H1 (cell line): ENCODE measurements at regions not wholly inside any gene's neighbourhood (a gene's known extent, or its start where the extent isn't known, plus 50 kb on each side); places are given as distances from the start of the nearest gene placed in this dataset.

ENCODE experiments used
- CTCF ChIA-PET: fragments of 300-600 bp; sonication (Branson Sonifier 250); formaldehyde crosslinking; loops from one replicate; lab custom pipeline; 2021; ENCODE audit not compliant: partially characterized antibody; lab: Charles Lee
- POLR2A ChIA-PET: fragments of 300-600 bp; sonication (Branson Sonifier 250); formaldehyde crosslinking; loops from one replicate; lab custom pipeline; 2021; ENCODE audit warnings: inconsistent platforms; ENCODE audit not compliant: partially characterized antibody; lab: Charles Lee
- DNase-seq, 2 experiments: peaks; one replicate each; pipeline versions ENCODE4 v3.0.0 to v3.0.0-alpha.2; 2010 to 2022; ENCODE audit warnings: low spot score in 2 of 2, low read depth in 1 of 2, mixed read lengths in 1 of 2
- FAIRE-seq: peaks from 2 replicates; lab custom pipeline; 2011; peaks lifted over from hg19 to GRCh38; lab: Jason Lieb, UNC
- H2AFZ ChIP-seq: 2 replicates; pipeline ENCODE4 v1.8.1; 2012; ENCODE audit warnings: low read length, inconsistent platforms
- H2AK5ac ChIP-seq: 2 replicates; pipeline ENCODE4 v1.6.1; 2013; ENCODE audit warnings: low read depth, low read length
- H2BK120ac ChIP-seq: replicated peaks from 2 replicates; pipeline ENCODE3; 2013; ENCODE audit warnings: low read depth, low read length, inconsistent platforms
- H2BK12ac ChIP-seq: 2 replicates; pipeline ENCODE4 v1.6.1; 2013; ENCODE audit warnings: low read depth, low read length
- H2BK15ac ChIP-seq: 2 replicates; pipeline ENCODE4 v1.6.1; 2013; ENCODE audit warnings: low read length
- H2BK20ac ChIP-seq: 2 replicates; pipeline ENCODE4 v1.6.1; 2013; ENCODE audit warnings: low read length
- H2BK5ac ChIP-seq: 2 replicates; pipeline ENCODE4 v1.6.1; 2013; ENCODE audit warnings: low read depth, low read length
- H3K14ac ChIP-seq: 2 replicates; pipeline ENCODE4 v1.6.1; 2013; ENCODE audit warnings: inconsistent platforms; ENCODE audit not compliant: insufficient read length
- H3K18ac ChIP-seq: 2 replicates; pipeline ENCODE4 v1.6.1; 2013; ENCODE audit warnings: low read length; ENCODE audit errors: extremely low read depth
- H3K23ac ChIP-seq: 2 replicates; pipeline ENCODE4 v1.6.1; 2013; ENCODE audit warnings: inconsistent platforms; ENCODE audit not compliant: insufficient read length
- H3K23me2 ChIP-seq: 2 replicates; pipeline ENCODE4 v1.6.1; 2013; ENCODE audit warnings: low read depth, low read length
- H3K27ac ChIP-seq: 2 replicates; pipeline ENCODE4 v1.6.1; 2011; ENCODE audit warnings: low read depth, low read length, inconsistent platforms
- H3K27me3 ChIP-seq, 4 experiments: replicated peaks in 1 of 4; 1 replicate in 1 of 4; 2 replicates in 3 of 4; pipeline versions ENCODE4 v1.6.1 to v1.8.1; 2011 to 2013; ENCODE audit warnings: low read length in 3 of 4, mild to moderate bottlenecking in 3 of 4, inconsistent platforms in 2 of 4, mixed read lengths in 2 of 4, moderate library complexity in 1 of 4; ENCODE audit not compliant: control insufficient read depth in 3 of 4, insufficient read depth in 3 of 4; ENCODE audit errors: extremely low read depth in 1 of 4
- H3K36me3 ChIP-seq, 4 experiments: 2 replicates each; pipeline versions ENCODE4 v1.6.1 to v1.8.1; 2011 to 2013; ENCODE audit warnings: mild to moderate bottlenecking in 4 of 4, low read length in 3 of 4, moderate library complexity in 2 of 4, control low read depth in 1 of 4, inconsistent platforms in 1 of 4; ENCODE audit not compliant: insufficient read depth in 4 of 4, control insufficient read depth in 2 of 4
- H3K4ac ChIP-seq: replicated peaks from 2 replicates; pipeline ENCODE3; 2013; ENCODE audit warnings: low read length, low read depth, mixed read lengths, inconsistent platforms; ENCODE audit not compliant: insufficient read length
- H3K4me1 ChIP-seq, 4 experiments: replicated peaks in 1 of 4; 1 replicate in 1 of 4; 2 replicates in 3 of 4; pipeline versions ENCODE4 v1.6.1 to v1.8.1; 2011 to 2013; ENCODE audit warnings: low read length in 3 of 4, inconsistent platforms in 2 of 4, mixed read lengths in 1 of 4; ENCODE audit not compliant: insufficient read depth in 4 of 4, control insufficient read depth in 3 of 4
- H3K4me2 ChIP-seq, 2 experiments: 2 replicates each; pipeline versions ENCODE4 v1.6.1 to v1.8.1; 2011 to 2013; ENCODE audit warnings: low read depth in 2 of 2, low read length in 2 of 2, control low read depth in 1 of 2, inconsistent platforms in 1 of 2, mild to moderate bottlenecking in 1 of 2; ENCODE audit not compliant: insufficient read depth in 1 of 2
- H3K4me3 ChIP-seq, 4 experiments: fragments of 200-600, 300-600 bp in 1 of 4; sonication (generic), shearing (Covaris generic), sonication (Bioruptor Twin) in 1 of 4; 2 replicates each; pipeline versions ENCODE4 v1.5.1 to v1.8.1; 2011 to 2016; ENCODE audit warnings: low read length in 4 of 4, low read depth in 3 of 4, control low read depth in 2 of 4, inconsistent platforms in 2 of 4, mild to moderate bottlenecking in 2 of 4, mixed read lengths in 1 of 4, moderate library complexity in 1 of 4; ENCODE audit not compliant: insufficient read depth in 2 of 4; ENCODE audit errors: extremely low read depth in 1 of 4
- H3K56ac ChIP-seq: replicated peaks from 2 replicates; pipeline ENCODE3; 2013; ENCODE audit warnings: low read depth, mild to moderate bottlenecking, mixed read lengths, low read length, inconsistent platforms; ENCODE audit not compliant: insufficient read length
- H3K79me1 ChIP-seq: 2 replicates; pipeline ENCODE4 v1.6.1; 2013; ENCODE audit warnings: low read depth, low read length, control low read depth
- H3K79me2 ChIP-seq, 2 experiments: 2 replicates each; pipeline versions ENCODE4 v1.6.1 to v1.8.1; 2012 to 2013; ENCODE audit warnings: low read length in 2 of 2, mild to moderate bottlenecking in 2 of 2, inconsistent platforms in 1 of 2; ENCODE audit not compliant: insufficient read depth in 2 of 2, control insufficient read depth in 1 of 2
- H3K9ac ChIP-seq, 4 experiments: replicated peaks in 1 of 4; 1 replicate in 1 of 4; 2 replicates in 3 of 4; pipeline versions ENCODE4 v1.6.1 to v1.8.1; 2011 to 2013; ENCODE audit warnings: low read depth in 3 of 4, low read length in 3 of 4, control low read depth in 2 of 4, mild to moderate bottlenecking in 2 of 4, moderate library complexity in 2 of 4, inconsistent platforms in 1 of 4; ENCODE audit errors: extremely low read depth in 1 of 4
- H3K9me3 ChIP-seq, 2 experiments: 2 replicates each; pipeline versions ENCODE4 v1.6.1 to v1.8.1; 2012 to 2013; ENCODE audit warnings: mild to moderate bottlenecking in 2 of 2, moderate library complexity in 2 of 2, control low read depth in 1 of 2, inconsistent platforms in 1 of 2, low read depth in 1 of 2, low read length in 1 of 2, mixed read lengths in 1 of 2; ENCODE audit not compliant: insufficient read depth in 2 of 2
- H4K20me1 ChIP-seq, 2 experiments: replicated peaks in 1 of 2; 2 replicates each; pipeline versions ENCODE3 to v1.8.1; 2011 to 2013; ENCODE audit warnings: inconsistent platforms in 2 of 2, low read length in 2 of 2, mild to moderate bottlenecking in 1 of 2; ENCODE audit not compliant: insufficient read depth in 2 of 2, control insufficient read depth in 1 of 2
- H4K5ac ChIP-seq: 2 replicates; pipeline ENCODE4 v1.6.1; 2013; ENCODE audit warnings: low read length, low read depth, mixed read lengths, inconsistent platforms; ENCODE audit not compliant: insufficient read length
- H4K8ac ChIP-seq: 2 replicates; pipeline ENCODE4 v1.8.0; 2013; ENCODE audit warnings: mild to moderate bottlenecking, moderate library complexity, low read length, inconsistent platforms; ENCODE audit not compliant: insufficient read depth; ENCODE audit errors: extremely low read depth
- H4K91ac ChIP-seq: replicated peaks from 2 replicates; pipeline ENCODE3; 2013; ENCODE audit warnings: low read length, mixed read lengths, inconsistent platforms; ENCODE audit not compliant: insufficient read length
- CTCF ChIP-seq, 3 experiments: IDR thresholded peaks; 1 replicate in 2 of 3; 2 replicates in 1 of 3; pipeline versions ENCODE4 v1.5.1 to v1.6.1; 2011; ENCODE audit warnings: low read length in 3 of 3, mild to moderate bottlenecking in 3 of 3, inconsistent platforms in 2 of 3, low read depth in 1 of 3, moderate library complexity in 1 of 3; ENCODE audit not compliant: insufficient read depth in 1 of 3; ENCODE audit errors: control extremely low read depth in 1 of 3
- FOSL1 ChIP-seq: IDR thresholded peaks from 2 replicates; pipeline ENCODE4 v1.6.1; 2011; ENCODE audit warnings: mild to moderate bottlenecking, low read depth, low read length, moderate library complexity; ENCODE audit not compliant: insufficient read depth
- GTF2F1 ChIP-seq: IDR thresholded peaks from 2 replicates; pipeline ENCODE4 v1.6.1; 2012; ENCODE audit warnings: low read depth, low read length, improper control_type of control experiment, borderline replicate concordance
- HDAC2 ChIP-seq, 2 experiments: fragments of 300-600 bp in 1 of 2; sonication (generic) in 1 of 2; IDR thresholded peaks; 2 replicates each; pipeline ENCODE4 v1.6.1; 2011 to 2012; ENCODE audit warnings: low read depth in 2 of 2, low read length in 2 of 2, mild to moderate bottlenecking in 2 of 2, moderate library complexity in 2 of 2, borderline replicate concordance in 1 of 2, inconsistent platforms in 1 of 2
- HDAC6 ChIP-seq: IDR thresholded peaks from one replicate; pipeline ENCODE4 v1.7.1; 2012; ENCODE audit warnings: low read depth, mild to moderate bottlenecking, inconsistent platforms, low read length, moderate library complexity
- POLR2A ChIP-seq, 2 experiments: IDR thresholded peaks; 1 replicate in 1 of 2; 2 replicates in 1 of 2; pipeline ENCODE4 v1.6.1; 2011; ENCODE audit warnings: low read depth in 2 of 2, low read length in 2 of 2, mild to moderate bottlenecking in 2 of 2; ENCODE audit errors: control extremely low read depth in 1 of 2
- RFX5 ChIP-seq: IDR thresholded peaks from 2 replicates; pipeline ENCODE4 v1.6.1; 2011; ENCODE audit warnings: low read depth, low read length, improper control_type of control experiment, borderline replicate concordance
- SIRT6 ChIP-seq: IDR thresholded peaks from one replicate; pipeline ENCODE4 v1.7.1; 2012; ENCODE audit warnings: low read length, inconsistent platforms
- SP1 ChIP-seq: IDR thresholded peaks from 2 replicates; pipeline ENCODE4 v1.6.1; 2011; ENCODE audit warnings: low read depth, low read length
- TCF12 ChIP-seq: IDR thresholded peaks from 2 replicates; pipeline ENCODE4 v1.6.1; 2011; ENCODE audit warnings: low read depth, mild to moderate bottlenecking, low read length
- TF ChIP-seq, protein P1 (sequence below): IDR thresholded peaks from 2 replicates; pipeline ENCODE4 v1.6.1; 2012; ENCODE audit warnings: inconsistent platforms

DNA sequence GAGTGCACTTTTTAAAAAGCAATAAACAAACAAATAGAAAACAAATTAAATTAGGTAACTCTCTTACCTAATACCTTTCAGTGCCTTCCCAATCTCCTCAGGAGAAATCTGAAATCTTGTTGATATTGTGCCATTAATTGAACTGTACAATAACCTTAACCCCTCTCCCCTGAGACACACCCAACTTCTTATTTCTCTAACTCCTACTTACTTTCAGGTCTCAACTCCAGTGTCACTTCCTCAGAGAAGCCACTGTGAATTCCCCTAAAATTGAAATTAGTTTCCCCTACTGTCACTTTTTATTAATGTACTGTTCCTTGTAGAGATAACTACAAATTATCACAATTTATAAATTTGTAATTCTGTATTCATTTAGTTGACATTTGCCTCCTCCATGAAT lies 295.3 kb upstream of the TNC start:
- H2AFZ ChIP-seq, result no peak overlapping the region
- no peaks in the 10 kb centered on the region; a peak in 1 of 8 replicates for H3K36me3 ChIP-seq
- H4K91ac ChIP-seq, result no peak overlapping the region
- no peak overlapping the region for H2BK15ac ChIP-seq
- H3K79me2 ChIP-seq, result no peaks in the 10 kb centered on the region
- no peak overlapping the region for H4K8ac ChIP-seq
- H3K4me1 ChIP-seq, result no peaks in the 10 kb centered on the region; a peak in 1 of 7 replicates
- no peaks in the 10 kb centered on the region for H4K20me1 ChIP-seq
- H2BK12ac ChIP-seq, result no peak overlapping the region
- ChIA-PET CTCF (no interaction called here), POLR2A (no interaction called here)
- no peaks in the 10 kb centered on the region for H3K23me2 ChIP-seq
- no peak overlapping the region for H3K27ac ChIP-seq
- no peak overlapping the region for H3K23ac ChIP-seq
- H3K4ac ChIP-seq, result no peak overlapping the region
- FAIRE-seq, result no peak
- H2BK20ac ChIP-seq, result no peak overlapping the region
- no peak overlapping the region for H3K14ac ChIP-seq
- no peak overlapping the region for H2AK5ac ChIP-seq
- H3K27me3 ChIP-seq, result no peaks in the 10 kb centered on the region; a peak in 1 of 7 replicates
- H2BK5ac ChIP-seq, result no peak overlapping the region
- no peak for DNase-seq
- no peak overlapping the region for H3K4me3 ChIP-seq
- H3K18ac ChIP-seq, result no peak overlapping the region
- no peak overlapping the region for H3K9ac ChIP-seq
- no peak overlapping the region for H3K4me2 ChIP-seq
- no peaks in the 10 kb centered on the region for H3K79me1 ChIP-seq
- H2BK120ac ChIP-seq, result no peak overlapping the region
- H3K9me3 ChIP-seq, result no peaks in the 10 kb centered on the region
- no peak overlapping the region for H4K5ac ChIP-seq
- H3K56ac ChIP-seq, result no peak overlapping the region
- TF ChIP-seq HDAC6 (no peak), HDAC2 (IDR thresholded peaks at IDR 0.05; ENCODE audit: borderline replicate concordance in 1 of 2, low read depth in 2 of 2, low read length in 2 of 2) (no peak), SIRT6 (no peak), CTCF (IDR thresholded peaks at IDR 0.05; ENCODE audit: control extremely low read depth in 1 of 3, insufficient read depth in 1 of 3, low read depth in 1 of 3, low read length in 3 of 3) (no peak), RFX5 (no peak), SP1 (no peak), TCF12 (no peak), FOSL1 (no peak), GTF2F1 (no peak), POLR2A (IDR thresholded peaks at IDR 0.05; ENCODE audit: control extremely low read depth in 1 of 2, low read depth in 2 of 2, low read length in 2 of 2) (no peak)
- TF ChIP-seq, protein P1, sequence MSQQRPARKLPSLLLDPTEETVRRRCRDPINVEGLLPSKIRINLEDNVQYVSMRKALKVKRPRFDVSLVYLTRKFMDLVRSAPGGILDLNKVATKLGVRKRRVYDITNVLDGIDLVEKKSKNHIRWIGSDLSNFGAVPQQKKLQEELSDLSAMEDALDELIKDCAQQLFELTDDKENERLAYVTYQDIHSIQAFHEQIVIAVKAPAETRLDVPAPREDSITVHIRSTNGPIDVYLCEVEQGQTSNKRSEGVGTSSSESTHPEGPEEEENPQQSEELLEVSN, result no peak
